ENCODE measurements at regions not wholly inside any gene's neighbourhood (a gene's known extent, or its start where the extent isn't known, plus 50 kb on each side); places are given as distances from the start of the nearest gene placed in this dataset.

- no peak overlapping the region for H3K4me3 ChIP-seq (ENCODE audit: low read depth in 2 of 2, low read length in 2 of 2)
- no peaks in the 10 kb centered on the region for H3K4me1 ChIP-seq (ENCODE audit: control insufficient read depth, insufficient read depth, low read length)
- H3K27me3 ChIP-seq (ENCODE audit: control insufficient read depth, insufficient read depth, low read length): no peaks in the 10 kb centered on the region
- H3K27ac ChIP-seq (ENCODE audit: low read length): no peak overlapping the region
- ChIA-PET CTCF (no interaction called here), POLR2A (no interaction called here)
- TF ChIP-seq TCF7L2 (IDR thresholded peaks at IDR 0.05; ENCODE audit: low read depth, low read length): no peak
- TF ChIP-seq SIN3A (IDR thresholded peaks at IDR 0.05; ENCODE audit: borderline replicate concordance, insufficient read depth, low read depth, low read length): no peak
- TF ChIP-seq CTCF (IDR thresholded peaks at IDR 0.05): no peak
- TF ChIP-seq REST (IDR thresholded peaks at IDR 0.05; ENCODE audit: insufficient read depth in 1 of 2, low read depth in 2 of 2, low read length in 1 of 2): no peak
- no peak for TF ChIP-seq POLR2AphosphoS5 (IDR thresholded peaks at IDR 0.05; ENCODE audit: low read depth, low read length)
- in situ Hi-C loops (cut with HindIII; ENCODE audit: low pct_unique_long_range_greater_than_20kb, low sequenced_read_pairs) (no loop called here), intact Hi-C loops (cut with micrococcal nuclease; ENCODE audit: unreplicated experiment) (no loop called here)
- no peaks in the 10 kb centered on the region for H3K36me3 ChIP-seq (ENCODE audit: control insufficient read depth, insufficient read depth, low read length)
- H3K9me3 ChIP-seq (ENCODE audit: control insufficient read depth, insufficient read depth, low read depth, low read length): no peaks in the 10 kb centered on the region
- DNase-seq (ENCODE audit: low read depth, low spot score): no peak
- BruUV-seq (replicated peaks): no TSS peak
- ATAC-seq: no peak
These were observed 100.4 kb downstream of the C1orf94 start for GRCh38 chr1:34277150-34277549.

- in situ Hi-C loops (cut with HindIII; ENCODE audit: low pct_unique_long_range_greater_than_20kb, low sequenced_read_pairs) (no loop called here), intact Hi-C loops (cut with micrococcal nuclease; ENCODE audit: unreplicated experiment) (no loop called here)
- Histone ChIP-seq H3K9me3 (ENCODE audit: control insufficient read depth, insufficient read depth, low read depth, low read length) (no peaks in the 10 kb centered on the region), H3K36me3 (ENCODE audit: control insufficient read depth, insufficient read depth, low read length) (no peaks in the 10 kb centered on the region), H3K27ac (ENCODE audit: low read length) (no peak overlapping the region), H3K27me3 (ENCODE audit: control insufficient read depth, insufficient read depth, low read length) (no peaks in the 10 kb centered on the region), H3K4me1 (ENCODE audit: control insufficient read depth, insufficient read depth, low read length) (no peaks in the 10 kb centered on the region), H3K4me3 (ENCODE audit: low read depth in 2 of 2, low read length in 2 of 2) (no peak overlapping the region)
- ChIA-PET CTCF (no interaction called here), POLR2A (no interaction called here)
- TF ChIP-seq CTCF (IDR thresholded peaks at IDR 0.05): no peak
- TF ChIP-seq REST (IDR thresholded peaks at IDR 0.05; ENCODE audit: insufficient read depth in 1 of 2, low read depth in 2 of 2, low read length in 1 of 2): no peak
- TF ChIP-seq POLR2AphosphoS5 (IDR thresholded peaks at IDR 0.05; ENCODE audit: low read depth, low read length): no peak
- no peak for TF ChIP-seq TCF7L2 (IDR thresholded peaks at IDR 0.05; ENCODE audit: low read depth, low read length)
- DNase-seq (ENCODE audit: low read depth, low spot score): no peak
- ATAC-seq: no peak
- no TSS peak for BruUV-seq (replicated peaks)
These were observed 101.5 kb downstream of the C1orf94 start for GRCh38 chr1:34278211-34278610.

Measured in Panc1 (cell line).